ENCODE measurements at regions not wholly inside any gene's neighbourhood (a gene's known extent, or its start where the extent isn't known, plus 50 kb on each side); places are given as distances from the start of the nearest gene placed in this dataset.
"Not testable (repeated sequence)": the region's sequence is repeated elsewhere in the genome, so short reads cannot be mapped to it uniquely, and the experiment has no call there.

DNA sequence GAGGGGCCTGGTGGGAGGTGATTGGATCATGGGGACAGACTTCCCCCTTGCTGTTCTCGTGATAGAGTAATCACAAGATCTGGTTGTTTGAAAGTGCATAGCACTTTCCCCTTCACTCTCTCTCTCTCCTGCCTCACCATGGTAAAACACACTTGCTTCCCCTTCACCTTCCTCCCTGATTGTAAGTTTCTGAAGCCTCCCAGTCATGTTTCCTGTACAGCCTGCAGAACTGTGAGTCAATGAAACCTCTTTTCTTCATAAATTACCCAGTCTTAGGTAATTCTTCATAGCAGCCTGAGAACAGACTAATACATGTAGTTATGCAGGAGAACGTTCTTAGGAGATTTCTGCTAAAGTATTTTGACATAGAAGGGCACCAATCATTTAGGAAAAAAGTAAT, 59.9 kb upstream of the FBXO28 start:
- Histone ChIP-seq H3K36me3 (ENCODE audit: control insufficient read depth, insufficient read depth, low read length) (no peaks in the 10 kb centered on the region), H3K9ac (no peak overlapping the region), H3K4me3 (ENCODE audit: low read depth, low read length) (no peak overlapping the region), H3K79me2 (no peaks in the 10 kb centered on the region), H2AFZ (no peak overlapping the region), H3K27me3 (ENCODE audit: control insufficient read depth, insufficient read depth, low read length) (no peaks in the 10 kb centered on the region), H3K4me1 (no peaks in the 10 kb centered on the region), H3K27ac (no peak overlapping the region), H3K9me3 (ENCODE audit: control insufficient read depth, low read length) (no peaks in the 10 kb centered on the region), H3K4me2 (ENCODE audit: low read length) (no peak overlapping the region)
- TF ChIP-seq, protein P1, sequence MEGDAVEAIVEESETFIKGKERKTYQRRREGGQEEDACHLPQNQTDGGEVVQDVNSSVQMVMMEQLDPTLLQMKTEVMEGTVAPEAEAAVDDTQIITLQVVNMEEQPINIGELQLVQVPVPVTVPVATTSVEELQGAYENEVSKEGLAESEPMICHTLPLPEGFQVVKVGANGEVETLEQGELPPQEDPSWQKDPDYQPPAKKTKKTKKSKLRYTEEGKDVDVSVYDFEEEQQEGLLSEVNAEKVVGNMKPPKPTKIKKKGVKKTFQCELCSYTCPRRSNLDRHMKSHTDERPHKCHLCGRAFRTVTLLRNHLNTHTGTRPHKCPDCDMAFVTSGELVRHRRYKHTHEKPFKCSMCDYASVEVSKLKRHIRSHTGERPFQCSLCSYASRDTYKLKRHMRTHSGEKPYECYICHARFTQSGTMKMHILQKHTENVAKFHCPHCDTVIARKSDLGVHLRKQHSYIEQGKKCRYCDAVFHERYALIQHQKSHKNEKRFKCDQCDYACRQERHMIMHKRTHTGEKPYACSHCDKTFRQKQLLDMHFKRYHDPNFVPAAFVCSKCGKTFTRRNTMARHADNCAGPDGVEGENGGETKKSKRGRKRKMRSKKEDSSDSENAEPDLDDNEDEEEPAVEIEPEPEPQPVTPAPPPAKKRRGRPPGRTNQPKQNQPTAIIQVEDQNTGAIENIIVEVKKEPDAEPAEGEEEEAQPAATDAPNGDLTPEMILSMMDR (IDR thresholded peaks at IDR 0.05): no peak

GRCh38 chr1:224053456-224053855, 60.5 kb upstream of the FBXO28 start:
- Histone ChIP-seq H3K36me3 (ENCODE audit: control insufficient read depth, insufficient read depth, low read length) (no peaks in the 10 kb centered on the region), H3K4me3 (ENCODE audit: low read depth, low read length) (no peak overlapping the region), H3K27ac (no peak overlapping the region), H3K27me3 (ENCODE audit: control insufficient read depth, insufficient read depth, low read length) (no peaks in the 10 kb centered on the region), H3K4me1 (no peaks in the 10 kb centered on the region), H3K9ac (no peak overlapping the region), H3K9me3 (ENCODE audit: control insufficient read depth, low read length) (no peaks in the 10 kb centered on the region), H3K79me2 (no peaks in the 10 kb centered on the region), H3K4me2 (ENCODE audit: low read length) (no peak overlapping the region), H2AFZ (no peak overlapping the region)
- TF ChIP-seq, protein P1 (IDR thresholded peaks at IDR 0.05): no peak

GRCh38 chr1:224052772-224053171, 61.1 kb upstream of the FBXO28 start:
- H3K27ac ChIP-seq: no peak overlapping the region
- H3K4me2 ChIP-seq (ENCODE audit: low read length): no peak overlapping the region
- no peaks in the 10 kb centered on the region for H3K9me3 ChIP-seq (ENCODE audit: control insufficient read depth, low read length)
- H2AFZ ChIP-seq: no peak overlapping the region
- no peaks in the 10 kb centered on the region for H3K4me1 ChIP-seq
- H3K79me2 ChIP-seq: no peaks in the 10 kb centered on the region
- no peaks in the 10 kb centered on the region for H3K36me3 ChIP-seq (ENCODE audit: control insufficient read depth, insufficient read depth, low read length)
- H3K27me3 ChIP-seq (ENCODE audit: control insufficient read depth, insufficient read depth, low read length): no peaks in the 10 kb centered on the region
- H3K4me3 ChIP-seq (ENCODE audit: low read depth, low read length): no peak overlapping the region
- TF ChIP-seq, protein P1 (IDR thresholded peaks at IDR 0.05): no peak
- H3K9ac ChIP-seq: no peak overlapping the region

DNA sequence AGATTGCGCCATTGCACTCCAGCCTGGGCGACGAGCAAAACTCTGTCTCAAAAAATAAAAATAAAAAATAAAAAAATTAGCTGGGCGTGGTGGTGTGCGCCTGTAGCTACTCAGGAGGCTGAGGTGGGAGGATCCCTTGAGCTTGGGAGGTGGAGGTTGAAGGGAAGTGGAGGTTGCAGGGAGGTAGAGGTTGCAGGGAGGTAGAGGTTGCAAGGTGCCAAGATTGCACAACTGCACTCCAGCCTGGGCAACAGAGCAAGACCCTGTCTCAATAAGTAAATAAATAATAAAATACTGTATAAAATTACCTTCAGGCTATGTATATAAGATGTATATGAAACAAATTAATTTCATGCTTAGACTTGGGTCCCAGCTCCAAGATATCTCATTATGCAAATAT, 62.1 kb upstream of the FBXO28 start:
- not testable (repeated sequence) for H2AFZ ChIP-seq; H3K4me2 ChIP-seq (ENCODE audit: low read length); H3K27me3 ChIP-seq (ENCODE audit: control insufficient read depth, insufficient read depth, low read length); H3K4me3 ChIP-seq (ENCODE audit: low read depth, low read length); H3K9me3 ChIP-seq (ENCODE audit: control insufficient read depth, low read length); H3K9ac ChIP-seq; H3K27ac ChIP-seq; H3K79me2 ChIP-seq; H3K36me3 ChIP-seq (ENCODE audit: control insufficient read depth, insufficient read depth, low read length); H3K4me1 ChIP-seq

DNA sequence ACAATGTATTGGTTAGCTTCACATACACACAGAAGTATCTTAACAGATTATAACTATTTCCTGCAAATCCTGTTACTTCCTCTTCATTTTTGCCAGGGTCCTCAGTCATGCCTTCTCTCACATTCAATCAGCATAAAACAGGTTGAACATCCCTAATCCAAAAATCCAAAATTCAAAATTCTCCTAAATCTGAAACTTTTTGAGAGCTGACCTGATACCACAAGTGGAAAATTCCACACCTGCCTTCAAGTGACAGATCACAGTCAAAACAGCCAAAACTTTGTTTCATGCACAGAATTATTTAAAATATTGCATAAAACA, 62.9 kb upstream of the FBXO28 start:
- Histone ChIP-seq H3K4me3 (ENCODE audit: low read depth, low read length) (no peak overlapping the region), H3K9ac (no peak overlapping the region), H3K36me3 (ENCODE audit: control insufficient read depth, insufficient read depth, low read length) (no peaks in the 10 kb centered on the region), H3K79me2 (no peaks in the 10 kb centered on the region), H2AFZ (no peak overlapping the region), H3K27ac (no peak overlapping the region), H3K9me3 (ENCODE audit: control insufficient read depth, low read length) (no peaks in the 10 kb centered on the region), H3K4me1 (no peaks in the 10 kb centered on the region), H3K27me3 (ENCODE audit: control insufficient read depth, insufficient read depth, low read length) (no peaks in the 10 kb centered on the region), H3K4me2 (ENCODE audit: low read length) (no peak overlapping the region)
- TF ChIP-seq, protein P1 (IDR thresholded peaks at IDR 0.05): no peak
